Small intestine (tissue), 7 donors: ENCODE measurements at regions not wholly inside any gene's neighbourhood (a gene's known extent, or its start where the extent isn't known, plus 50 kb on each side); places are given as distances from the start of the nearest gene placed in this dataset.
"Not testable (repeated sequence)": the region's sequence is repeated elsewhere in the genome, so short reads cannot be mapped to it uniquely, and the experiment has no call there.

Source experiments
- DNase-seq, 2 donors: peaks; one replicate each; pipeline versions ENCODE4 v3.0.0 to v3.0.0-alpha.2; 2013
- FAIRE-seq: peaks from 2 replicates; lab custom pipeline; 2012; peaks lifted over from hg19 to GRCh38; lab: Jason Lieb, UNC
- H3K27ac ChIP-seq, 3 donors: one replicate each; pipeline ENCODE4 v1.5.1; 2013; ENCODE audit warnings: low read length in 2 of 3, mild to moderate bottlenecking in 2 of 3, control low read depth in 1 of 3, inconsistent platforms in 1 of 3, low read depth in 1 of 3, moderate library complexity in 1 of 3
- H3K27me3 ChIP-seq, 3 donors: one replicate each; pipeline ENCODE4 v1.6.1; 2013; ENCODE audit warnings: low read length in 3 of 3, inconsistent platforms in 1 of 3; ENCODE audit not compliant: control insufficient read depth in 3 of 3, insufficient read depth in 3 of 3
- H3K36me3 ChIP-seq, 3 donors: one replicate each; pipeline ENCODE4 v1.6.1; 2013; ENCODE audit warnings: low read length in 3 of 3, inconsistent platforms in 1 of 3, low read depth in 1 of 3, mild to moderate bottlenecking in 1 of 3, moderate library complexity in 1 of 3; ENCODE audit not compliant: control insufficient read depth in 3 of 3, insufficient read depth in 2 of 3
- H3K4me1 ChIP-seq, 3 donors: one replicate each; pipeline ENCODE4 v1.6.1; 2013; ENCODE audit warnings: low read length in 2 of 3, inconsistent platforms in 1 of 3, low read depth in 1 of 3, mild to moderate bottlenecking in 1 of 3, moderate library complexity in 1 of 3; ENCODE audit not compliant: control insufficient read depth in 3 of 3, insufficient read depth in 2 of 3
- H3K4me3 ChIP-seq, 3 donors: one replicate each; pipeline ENCODE4 v1.5.1; 2013; ENCODE audit warnings: low read length in 3 of 3, control low read depth in 1 of 3, inconsistent platforms in 1 of 3, low read depth in 1 of 3, mild to moderate bottlenecking in 1 of 3, moderate library complexity in 1 of 3
- H3K9me3 ChIP-seq, 2 donors: one replicate each; pipeline ENCODE4 v1.6.1; 2013; ENCODE audit warnings: low read depth in 1 of 2, low read length in 1 of 2; ENCODE audit not compliant: control insufficient read depth in 2 of 2, insufficient read depth in 1 of 2
- WGBS, 3 donors: extraction: QIAGEN DNeasy Blood & Tissue Kit; methylation state at CpG; one replicate each; pipeline ENCODE4 v1.1.7; 2013; 5-methylcytosine and 5-hydroxymethylcytosine counted together
- donor health status: healthy with polysubstance abuse.
- donor health status: control.
- donor health status: control.
- donor health status: Bipolar disorder and iron deficiency.
- donor health status: healthy.

DNA sequence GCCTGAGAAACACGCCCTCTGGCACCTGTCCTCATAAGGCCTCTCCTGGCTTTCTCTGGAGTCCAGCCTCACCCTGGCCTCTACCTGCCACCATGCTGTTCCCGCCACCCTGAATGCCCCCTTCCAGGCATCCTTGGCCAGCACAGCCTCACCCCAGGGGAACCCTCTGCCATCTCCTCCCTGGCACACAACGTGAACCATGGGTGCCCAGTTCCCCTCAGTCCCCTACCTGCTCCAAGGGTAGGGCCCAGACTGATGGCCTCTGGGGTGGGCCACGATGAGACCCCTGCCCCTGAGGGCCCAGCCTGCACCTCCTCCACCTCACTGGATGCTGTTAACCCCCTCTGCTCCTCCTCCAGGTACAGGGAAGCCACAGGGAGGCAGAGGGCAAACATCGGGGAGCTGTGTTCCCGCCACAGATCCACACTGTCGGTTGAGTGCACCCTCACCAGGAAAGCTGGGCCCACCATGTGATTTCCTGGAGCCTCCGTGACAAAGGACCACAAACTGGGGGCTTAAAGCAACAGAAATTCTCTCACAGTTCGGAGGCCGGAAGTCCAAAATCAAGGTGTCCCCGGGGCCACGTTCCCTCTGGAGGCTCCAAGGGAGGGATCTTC lies 169.6 kb downstream of the BRD1 start:
- Histone ChIP-seq H3K9me3 (no peaks in the 10 kb centered on the region), H3K36me3 (no peaks in the 10 kb centered on the region), H3K27me3 (no peaks in the 10 kb centered on the region), H3K4me3 (no peak overlapping the region), H3K27ac (peak overlapping the region in 1 of 3 donors; percentile 58), H3K4me1 (peaks cover 0 to 3% (median 0%) of the 10 kb centered on the region in 3 donors)
- DNase-seq: no peak
- WGBS, 3 donors: 68 to 70% (median 68%) methylated on average over 12 of the region's 12 CpGs
- FAIRE-seq: no peak

DNA sequence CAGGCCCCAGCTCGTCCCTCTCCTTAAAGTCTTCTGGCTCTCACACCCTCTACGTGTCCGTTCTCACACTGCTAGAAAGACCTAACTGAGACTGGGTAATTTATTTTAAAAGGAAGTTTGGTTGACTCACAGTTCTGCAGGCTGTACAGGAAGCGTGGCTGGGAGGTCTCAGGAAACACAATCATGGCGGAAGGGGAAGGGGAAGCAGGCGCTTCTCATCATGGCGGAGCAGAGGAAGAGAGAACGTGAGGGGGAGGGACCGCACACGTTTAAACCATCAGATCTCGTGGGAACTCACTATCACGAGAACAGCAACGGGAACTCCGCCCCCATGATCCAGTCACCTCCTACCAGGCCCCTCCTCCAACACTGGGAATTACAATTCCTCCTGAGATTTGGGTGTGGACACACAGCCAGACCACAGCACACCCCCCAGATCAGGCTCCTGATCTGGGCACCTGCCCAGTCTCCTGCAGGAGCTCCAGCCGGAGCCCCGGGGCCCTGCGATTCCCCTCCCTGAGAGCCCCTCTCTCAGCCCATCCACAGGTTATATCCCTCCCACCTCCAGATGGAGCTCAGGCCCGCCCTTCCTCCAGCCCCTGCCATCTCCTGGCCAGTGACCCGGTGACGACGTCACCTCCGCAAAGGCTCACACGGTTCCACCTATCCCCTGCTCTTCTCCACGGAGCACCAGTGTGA lies 170.2 kb downstream of the BRD1 start:
- no peak for FAIRE-seq
- WGBS, 3 donors: 54 to 65% (median 59%) methylated on average over 17 to 24 of the region's 24 CpGs
- peak overlapping the region in 1 of 3 donors; percentile 58 for H3K27ac ChIP-seq

DNA sequence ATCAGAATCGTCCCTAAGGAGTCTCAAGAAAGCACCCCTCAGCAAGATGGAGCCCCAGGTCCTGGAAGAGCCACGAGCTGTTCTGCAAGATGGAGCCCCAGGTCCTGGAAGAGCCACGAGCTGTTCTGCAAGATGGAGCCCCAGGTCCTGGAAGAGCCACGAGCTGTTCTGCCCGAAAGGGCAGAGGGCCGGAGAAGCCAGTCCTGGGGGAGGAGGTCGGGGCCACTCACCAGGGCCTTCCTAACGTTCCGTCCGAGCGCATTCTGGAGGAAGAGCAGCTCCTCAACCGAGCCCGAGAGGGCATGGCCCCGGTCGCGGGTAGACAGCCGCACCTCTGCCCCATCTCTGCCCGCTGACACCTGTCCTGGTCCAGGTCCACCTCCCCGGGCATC lies 170.8 kb downstream of the BRD1 start:
- not testable (repeated sequence) for H3K9me3 ChIP-seq, FAIRE-seq, H3K36me3 ChIP-seq, H3K27me3 ChIP-seq, DNase-seq, H3K4me1 ChIP-seq
- 50 to 62% (median 58%) methylated on average over 13 to 19 of the region's 19 CpGs for WGBS, 3 donors
- peak overlapping the region in 1 of 3 donors; percentile 37 for H3K27ac ChIP-seq
- peak overlapping the region in 2 of 3 donors; percentile 36 to 46 for H3K4me3 ChIP-seq

More for the DNA sequence above, 170.2 kb downstream of the BRD1 start:
- H3K27me3 ChIP-seq: no peaks in the 10 kb centered on the region
- H3K4me1 ChIP-seq: peaks cover 0 to 3% (median 0%) of the 10 kb centered on the region in 3 donors
- H3K36me3 ChIP-seq: no peaks in the 10 kb centered on the region
- peak; percentile 8 to 40 for DNase-seq
- H3K9me3 ChIP-seq: no peaks in the 10 kb centered on the region
- peak overlapping the region in 2 of 3 donors; percentile 36 to 37 for H3K4me3 ChIP-seq

DNA sequence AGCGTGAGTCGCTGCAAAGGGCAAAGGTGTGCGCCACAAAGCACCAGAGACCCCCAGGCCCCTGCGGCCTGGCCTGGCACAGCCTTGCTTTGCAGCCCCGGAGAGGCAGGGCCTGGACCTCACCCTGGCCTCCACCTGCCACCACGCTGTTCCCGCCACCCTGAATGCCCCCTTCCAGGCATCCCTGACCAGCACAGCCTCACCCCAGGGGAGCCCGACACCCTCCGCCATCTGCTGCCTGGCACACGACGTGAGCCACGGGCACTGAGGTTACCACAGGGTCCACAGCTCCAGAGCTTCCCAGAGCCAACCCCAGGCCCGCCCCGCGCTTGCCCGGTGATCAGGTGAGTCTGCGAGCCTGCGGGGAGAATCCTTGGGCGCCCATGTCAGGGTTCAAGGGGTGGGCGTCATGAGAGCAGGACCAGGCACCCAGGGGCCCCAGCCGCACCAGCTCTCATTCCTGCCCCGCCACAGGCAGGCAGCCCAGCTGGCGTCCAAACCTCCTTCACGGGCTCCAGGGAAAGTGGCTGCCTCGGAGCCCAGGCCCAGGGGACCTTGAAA lies 171.3 kb downstream of the BRD1 start:
- Histone ChIP-seq H3K36me3 (no peaks in the 10 kb centered on the region), H3K4me3 (peak overlapping the region in 1 of 3 donors; percentile 46), H3K9me3 (no peaks in the 10 kb centered on the region), H3K27ac (peak overlapping the region in 1 of 3 donors; percentile 37), H3K4me1 (peaks cover 0 to 3% (median 0%) of the 10 kb centered on the region in 3 donors), H3K27me3 (no peaks in the 10 kb centered on the region)
- 77 to 87% (median 83%) methylated on average over 25 of the region's 25 CpGs for WGBS, 3 donors
- DNase-seq: no peak
- no peak for FAIRE-seq

DNA sequence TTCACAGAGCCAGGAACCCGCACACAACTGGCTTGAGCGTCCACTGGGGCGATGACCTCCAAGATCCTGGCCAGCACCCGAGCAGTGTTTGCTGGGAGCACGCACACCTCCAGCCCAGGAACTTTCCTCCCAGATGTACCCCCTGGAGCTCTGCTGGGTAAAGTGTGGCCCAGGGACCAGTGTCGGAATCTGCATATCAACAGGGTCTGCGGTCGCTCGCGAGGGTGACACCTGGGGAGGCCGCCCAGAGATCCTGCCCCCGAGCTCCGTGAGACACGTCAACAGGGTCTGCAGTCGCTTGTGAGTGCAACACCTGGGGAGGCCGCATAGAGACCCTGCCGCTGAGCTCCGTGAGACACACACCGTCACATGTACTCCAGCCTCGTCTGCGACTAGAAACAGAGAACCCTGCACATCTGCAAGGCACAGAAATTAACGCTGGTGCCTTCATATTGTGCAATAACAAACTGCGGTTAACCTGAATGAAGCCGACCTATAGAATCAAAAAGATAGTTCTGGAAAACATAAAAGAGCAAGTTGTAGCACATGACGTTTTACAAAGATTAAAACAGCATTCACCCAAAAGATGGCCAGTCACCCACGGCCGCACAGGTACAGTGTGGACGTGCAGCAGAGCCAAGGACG lies 172.4 kb downstream of the BRD1 start:
- Histone ChIP-seq H3K4me3 (no peak overlapping the region), H3K27me3 (no peaks in the 10 kb centered on the region), H3K27ac (no peak overlapping the region), H3K36me3 (no peaks in the 10 kb centered on the region), H3K9me3 (no peaks in the 10 kb centered on the region), H3K4me1 (peaks cover 0 to 3% (median 0%) of the 10 kb centered on the region in 3 donors)
- 65 to 69% (median 65%) methylated on average over 29 of the region's 29 CpGs for WGBS, 3 donors
- FAIRE-seq: no peak
- no peak for DNase-seq

DNA sequence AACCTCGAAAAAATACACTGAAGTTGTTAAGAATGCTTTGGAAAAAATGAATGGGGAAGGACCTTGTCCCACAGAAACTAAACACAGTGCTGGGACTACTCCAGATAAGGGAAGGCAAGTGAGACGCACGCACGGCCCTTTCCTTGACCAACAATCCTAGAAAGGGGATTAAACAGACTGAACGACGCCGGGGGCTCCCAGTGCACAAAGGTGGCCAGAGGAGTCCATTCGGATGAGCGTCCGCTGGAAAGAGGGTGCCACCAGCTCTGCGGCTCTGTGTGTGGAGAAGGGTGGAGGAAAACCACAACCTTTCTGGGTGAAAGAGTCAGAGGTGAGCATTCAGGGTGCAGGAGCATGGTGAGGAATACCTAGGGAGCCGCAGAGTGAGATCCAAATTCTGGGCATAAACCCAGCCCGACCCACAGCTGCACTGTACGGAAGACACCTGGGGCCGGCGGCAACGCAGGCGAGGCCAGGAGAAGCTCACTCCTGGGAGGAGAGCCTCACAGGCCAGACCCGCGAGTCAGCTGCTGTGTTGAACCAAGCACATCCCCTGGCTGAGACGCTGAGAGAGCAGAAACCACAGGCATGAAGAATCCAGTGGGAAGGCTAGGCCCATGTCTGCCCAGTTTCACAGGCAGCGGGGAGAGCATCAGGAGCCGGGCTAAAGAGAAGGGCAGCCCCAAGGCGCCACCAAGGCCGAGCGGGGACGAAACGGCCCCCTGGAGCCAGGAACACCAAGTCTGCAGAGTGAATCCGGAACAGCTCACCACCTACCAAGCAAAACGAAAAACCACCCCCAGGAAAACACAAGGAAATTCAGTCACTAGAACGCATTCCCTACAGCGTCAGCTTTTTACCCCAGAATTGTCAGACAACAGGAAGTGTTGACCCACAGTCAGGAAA lies 177.1 kb downstream of the BRD1 start:
- 78 to 83% (median 82%) methylated on average over 32 of the region's 32 CpGs for WGBS, 3 donors
- H3K27me3 ChIP-seq: no peaks in the 10 kb centered on the region

DNA sequence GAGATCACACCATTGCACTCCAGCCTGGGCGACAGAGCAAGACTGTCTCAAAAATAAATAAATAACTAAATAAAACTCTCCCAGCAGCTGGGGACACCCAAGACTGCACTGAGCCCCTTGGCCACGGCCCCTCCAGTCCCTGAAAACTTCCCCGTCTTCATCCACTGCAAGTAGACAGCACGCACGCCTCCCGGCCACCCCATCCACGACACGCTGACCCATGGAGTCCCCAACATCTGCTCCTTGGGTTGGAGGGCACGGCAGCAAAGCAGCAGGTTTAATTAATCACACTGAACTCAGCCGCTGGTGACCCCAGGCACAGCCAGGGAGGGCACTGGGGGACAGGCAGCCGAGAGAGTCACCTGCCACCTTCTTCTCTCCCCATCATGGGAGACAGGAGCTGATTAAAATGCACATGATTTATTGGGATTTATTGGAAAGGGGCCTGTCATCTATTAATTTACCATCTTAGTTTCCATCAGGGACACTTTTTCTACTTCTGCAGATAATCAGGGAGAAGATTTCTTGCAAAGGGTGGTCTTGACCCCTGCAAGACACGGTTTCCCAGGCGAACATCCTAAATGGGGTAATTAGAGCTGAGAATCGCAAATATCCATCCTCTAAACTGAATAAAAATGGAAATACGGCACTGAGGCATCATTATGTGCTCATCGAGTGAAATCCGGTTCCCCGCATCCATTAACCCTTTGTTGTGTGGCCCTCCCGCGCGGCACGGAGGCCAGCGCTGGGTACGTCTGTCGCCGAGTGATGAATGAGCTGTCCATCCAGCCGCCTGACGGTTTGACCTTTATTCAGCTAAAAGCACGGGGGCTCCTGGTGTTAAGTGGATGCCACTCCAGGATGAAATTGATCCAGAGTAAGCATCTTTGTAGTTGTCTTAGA lies 178.3 kb downstream of the BRD1 start:
- FAIRE-seq: no peak
- H3K9me3 ChIP-seq: no peaks in the 10 kb centered on the region
- DNase-seq: no peak

More for the DNA sequence above, 177.1 kb downstream of the BRD1 start:
- Histone ChIP-seq H3K27ac (no peak overlapping the region), H3K4me1 (peaks cover 0 to 3% (median 0%) of the 10 kb centered on the region in 3 donors), H3K36me3 (no peaks in the 10 kb centered on the region), H3K9me3 (no peaks in the 10 kb centered on the region), H3K4me3 (no peak overlapping the region)
- FAIRE-seq (no peak), DNase-seq (no peak)

More for the DNA sequence above, 178.3 kb downstream of the BRD1 start:
- H3K36me3 ChIP-seq: no peaks in the 10 kb centered on the region
- H3K27ac ChIP-seq: no peak overlapping the region
- 48 to 60% (median 54%) methylated on average over 29 of the region's 29 CpGs for WGBS, 3 donors
- H3K27me3 ChIP-seq: no peaks in the 10 kb centered on the region
- no peaks in the 10 kb centered on the region for H3K4me1 ChIP-seq
- no peak overlapping the region for H3K4me3 ChIP-seq
